H1 (cell line): ENCODE measurements at regions not wholly inside any gene's neighbourhood (a gene's known extent, or its start where the extent isn't known, plus 50 kb on each side); places are given as distances from the start of the nearest gene placed in this dataset.

Experiments
- CTCF ChIA-PET: fragments of 300-600 bp; sonication (Branson Sonifier 250); formaldehyde crosslinking; loops from one replicate; lab custom pipeline; 2021; ENCODE audit not compliant: partially characterized antibody; lab: Charles Lee
- POLR2A ChIA-PET: fragments of 300-600 bp; sonication (Branson Sonifier 250); formaldehyde crosslinking; loops from one replicate; lab custom pipeline; 2021; ENCODE audit warnings: inconsistent platforms; ENCODE audit not compliant: partially characterized antibody; lab: Charles Lee
- DNase-seq, 2 experiments: peaks; one replicate each; pipeline versions ENCODE4 v3.0.0 to v3.0.0-alpha.2; 2010 to 2022; ENCODE audit warnings: low spot score in 2 of 2, low read depth in 1 of 2, mixed read lengths in 1 of 2
- FAIRE-seq: peaks from 2 replicates; lab custom pipeline; 2011; peaks lifted over from hg19 to GRCh38; lab: Jason Lieb, UNC
- H2AFZ ChIP-seq: 2 replicates; pipeline ENCODE4 v1.8.1; 2012; ENCODE audit warnings: low read length, inconsistent platforms
- H2AK5ac ChIP-seq: 2 replicates; pipeline ENCODE4 v1.6.1; 2013; ENCODE audit warnings: low read depth, low read length
- H2BK120ac ChIP-seq: replicated peaks from 2 replicates; pipeline ENCODE3; 2013; ENCODE audit warnings: low read depth, low read length, inconsistent platforms
- H2BK12ac ChIP-seq: 2 replicates; pipeline ENCODE4 v1.6.1; 2013; ENCODE audit warnings: low read depth, low read length
- H2BK15ac ChIP-seq: 2 replicates; pipeline ENCODE4 v1.6.1; 2013; ENCODE audit warnings: low read length
- H2BK20ac ChIP-seq: 2 replicates; pipeline ENCODE4 v1.6.1; 2013; ENCODE audit warnings: low read length
- H2BK5ac ChIP-seq: 2 replicates; pipeline ENCODE4 v1.6.1; 2013; ENCODE audit warnings: low read depth, low read length
- H3K14ac ChIP-seq: 2 replicates; pipeline ENCODE4 v1.6.1; 2013; ENCODE audit warnings: inconsistent platforms; ENCODE audit not compliant: insufficient read length
- H3K18ac ChIP-seq: 2 replicates; pipeline ENCODE4 v1.6.1; 2013; ENCODE audit warnings: low read length; ENCODE audit errors: extremely low read depth
- H3K23ac ChIP-seq: 2 replicates; pipeline ENCODE4 v1.6.1; 2013; ENCODE audit warnings: inconsistent platforms; ENCODE audit not compliant: insufficient read length
- H3K23me2 ChIP-seq: 2 replicates; pipeline ENCODE4 v1.6.1; 2013; ENCODE audit warnings: low read depth, low read length
- H3K27ac ChIP-seq: 2 replicates; pipeline ENCODE4 v1.6.1; 2011; ENCODE audit warnings: low read depth, low read length, inconsistent platforms
- H3K27me3 ChIP-seq, 4 experiments: replicated peaks in 1 of 4; 1 replicate in 1 of 4; 2 replicates in 3 of 4; pipeline versions ENCODE4 v1.6.1 to v1.8.1; 2011 to 2013; ENCODE audit warnings: low read length in 3 of 4, mild to moderate bottlenecking in 3 of 4, inconsistent platforms in 2 of 4, mixed read lengths in 2 of 4, moderate library complexity in 1 of 4; ENCODE audit not compliant: control insufficient read depth in 3 of 4, insufficient read depth in 3 of 4; ENCODE audit errors: extremely low read depth in 1 of 4
- H3K36me3 ChIP-seq, 4 experiments: 2 replicates each; pipeline versions ENCODE4 v1.6.1 to v1.8.1; 2011 to 2013; ENCODE audit warnings: mild to moderate bottlenecking in 4 of 4, low read length in 3 of 4, moderate library complexity in 2 of 4, control low read depth in 1 of 4, inconsistent platforms in 1 of 4; ENCODE audit not compliant: insufficient read depth in 4 of 4, control insufficient read depth in 2 of 4
- H3K4ac ChIP-seq: replicated peaks from 2 replicates; pipeline ENCODE3; 2013; ENCODE audit warnings: low read length, low read depth, mixed read lengths, inconsistent platforms; ENCODE audit not compliant: insufficient read length
- H3K4me1 ChIP-seq, 4 experiments: replicated peaks in 1 of 4; 1 replicate in 1 of 4; 2 replicates in 3 of 4; pipeline versions ENCODE4 v1.6.1 to v1.8.1; 2011 to 2013; ENCODE audit warnings: low read length in 3 of 4, inconsistent platforms in 2 of 4, mixed read lengths in 1 of 4; ENCODE audit not compliant: insufficient read depth in 4 of 4, control insufficient read depth in 3 of 4
- H3K4me2 ChIP-seq, 2 experiments: 2 replicates each; pipeline versions ENCODE4 v1.6.1 to v1.8.1; 2011 to 2013; ENCODE audit warnings: low read depth in 2 of 2, low read length in 2 of 2, control low read depth in 1 of 2, inconsistent platforms in 1 of 2, mild to moderate bottlenecking in 1 of 2; ENCODE audit not compliant: insufficient read depth in 1 of 2
- H3K4me3 ChIP-seq, 4 experiments: fragments of 200-600, 300-600 bp in 1 of 4; sonication (generic), shearing (Covaris generic), sonication (Bioruptor Twin) in 1 of 4; 2 replicates each; pipeline versions ENCODE4 v1.5.1 to v1.8.1; 2011 to 2016; ENCODE audit warnings: low read length in 4 of 4, low read depth in 3 of 4, control low read depth in 2 of 4, inconsistent platforms in 2 of 4, mild to moderate bottlenecking in 2 of 4, mixed read lengths in 1 of 4, moderate library complexity in 1 of 4; ENCODE audit not compliant: insufficient read depth in 2 of 4; ENCODE audit errors: extremely low read depth in 1 of 4
- H3K56ac ChIP-seq: replicated peaks from 2 replicates; pipeline ENCODE3; 2013; ENCODE audit warnings: low read depth, mild to moderate bottlenecking, mixed read lengths, low read length, inconsistent platforms; ENCODE audit not compliant: insufficient read length
- H3K79me1 ChIP-seq: 2 replicates; pipeline ENCODE4 v1.6.1; 2013; ENCODE audit warnings: low read depth, low read length, control low read depth
- H3K79me2 ChIP-seq, 2 experiments: 2 replicates each; pipeline versions ENCODE4 v1.6.1 to v1.8.1; 2012 to 2013; ENCODE audit warnings: low read length in 2 of 2, mild to moderate bottlenecking in 2 of 2, inconsistent platforms in 1 of 2; ENCODE audit not compliant: insufficient read depth in 2 of 2, control insufficient read depth in 1 of 2
- H3K9ac ChIP-seq, 4 experiments: replicated peaks in 1 of 4; 1 replicate in 1 of 4; 2 replicates in 3 of 4; pipeline versions ENCODE4 v1.6.1 to v1.8.1; 2011 to 2013; ENCODE audit warnings: low read depth in 3 of 4, low read length in 3 of 4, control low read depth in 2 of 4, mild to moderate bottlenecking in 2 of 4, moderate library complexity in 2 of 4, inconsistent platforms in 1 of 4; ENCODE audit errors: extremely low read depth in 1 of 4
- H3K9me3 ChIP-seq, 2 experiments: 2 replicates each; pipeline versions ENCODE4 v1.6.1 to v1.8.1; 2012 to 2013; ENCODE audit warnings: mild to moderate bottlenecking in 2 of 2, moderate library complexity in 2 of 2, control low read depth in 1 of 2, inconsistent platforms in 1 of 2, low read depth in 1 of 2, low read length in 1 of 2, mixed read lengths in 1 of 2; ENCODE audit not compliant: insufficient read depth in 2 of 2
- H4K20me1 ChIP-seq, 2 experiments: replicated peaks in 1 of 2; 2 replicates each; pipeline versions ENCODE3 to v1.8.1; 2011 to 2013; ENCODE audit warnings: inconsistent platforms in 2 of 2, low read length in 2 of 2, mild to moderate bottlenecking in 1 of 2; ENCODE audit not compliant: insufficient read depth in 2 of 2, control insufficient read depth in 1 of 2
- H4K5ac ChIP-seq: 2 replicates; pipeline ENCODE4 v1.6.1; 2013; ENCODE audit warnings: low read length, low read depth, mixed read lengths, inconsistent platforms; ENCODE audit not compliant: insufficient read length
- H4K8ac ChIP-seq: 2 replicates; pipeline ENCODE4 v1.8.0; 2013; ENCODE audit warnings: mild to moderate bottlenecking, moderate library complexity, low read length, inconsistent platforms; ENCODE audit not compliant: insufficient read depth; ENCODE audit errors: extremely low read depth
- H4K91ac ChIP-seq: replicated peaks from 2 replicates; pipeline ENCODE3; 2013; ENCODE audit warnings: low read length, mixed read lengths, inconsistent platforms; ENCODE audit not compliant: insufficient read length
- TAF1 ChIP-seq: IDR thresholded peaks from 2 replicates; pipeline ENCODE4 v1.6.1; 2011; ENCODE audit warnings: mild to moderate bottlenecking, low read depth, low read length
- TBP ChIP-seq: IDR thresholded peaks from 2 replicates; pipeline ENCODE4 v1.6.1; 2011; ENCODE audit warnings: low read depth, low read length, improper control_type of control experiment
- WGBS, 2 experiments: shearing (Covaris generic) in 1 of 2; methylation state at CpG; one replicate each; pipeline versions ENCODE4 v1.1.6 to v1.1.7; 2013 to 2015; ENCODE audit warnings: low lambda C conversion rate in 2 of 2, mixed read lengths in 2 of 2, inconsistent platforms in 1 of 2, low coverage in 1 of 2, missing lambda C conversion rate in 1 of 2; ENCODE audit not compliant: insufficient replicate concordance in 2 of 2, insufficient coverage in 1 of 2, insufficient read length in 1 of 2; ENCODE audit errors: extremely low coverage in 1 of 2, missing lambda C conversion rate in 1 of 2; 5-methylcytosine and 5-hydroxymethylcytosine counted together

DNA sequence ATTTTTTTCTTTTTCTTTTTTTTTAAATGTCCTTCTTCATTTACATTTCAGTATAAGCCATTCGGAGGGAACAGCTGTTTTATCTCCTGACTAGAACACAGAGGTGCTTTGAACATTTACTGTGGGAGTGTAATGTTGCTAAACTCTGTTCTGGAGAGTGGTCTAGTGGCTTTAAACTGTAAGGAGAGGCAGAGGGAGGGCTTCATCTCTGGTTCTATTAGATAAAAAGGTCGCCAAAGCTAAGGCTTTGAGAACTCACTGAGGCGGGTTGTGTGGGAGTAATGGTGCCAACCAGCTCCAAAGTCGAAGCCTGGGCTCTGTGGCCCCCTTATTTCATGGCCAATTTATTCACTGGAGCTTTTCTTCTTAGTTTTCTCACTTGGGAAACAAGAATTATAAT, 133.2 kb downstream of the ANXA2 start:
- Histone ChIP-seq H3K23me2 (no peaks in the 10 kb centered on the region), H3K4me3 (no peak overlapping the region), H2BK5ac (no peak overlapping the region), H3K79me2 (no peaks in the 10 kb centered on the region), H3K9ac (no peak overlapping the region), H3K79me1 (no peaks in the 10 kb centered on the region), H2AK5ac (no peak overlapping the region), H3K18ac (no peak overlapping the region), H2BK12ac (no peak overlapping the region), H3K23ac (no peak overlapping the region), H3K27me3 (0 out of 7 replicates have a peak, but pooled peaks cover 0 to 2% (median under 1%) of the 10 kb centered on the region in 4 experiments), H2BK120ac (no peak overlapping the region), H3K14ac (no peak overlapping the region), H3K27ac (no peak overlapping the region), H3K36me3 (no peaks in the 10 kb centered on the region), H4K8ac (no peak overlapping the region), H3K4ac (no peak overlapping the region), H3K56ac (no peak overlapping the region), H2AFZ (no peak overlapping the region), H4K5ac (no peak overlapping the region), H4K91ac (no peak overlapping the region), H2BK20ac (no peak overlapping the region), H3K9me3 (no peaks in the 10 kb centered on the region), H3K4me1 (no peaks in the 10 kb centered on the region), H2BK15ac (no peak overlapping the region), H3K4me2 (no peak overlapping the region), H4K20me1 (no peaks in the 10 kb centered on the region)
- CTCF ChIA-PET, result interaction anchor here (0.6 to 1.6 kb wide), 11 partner anchors 9 to 765 kb away, joined by 3 to 7 read pairs (median 3); no protein-coding TSS in a partner anchor
- POLR2A ChIA-PET, result interaction anchor here (0.7 to 1.0 kb wide), 2 partner anchors 17 to 20 kb away, joined by 3 to 4 read pairs; no protein-coding TSS in a partner anchor
- DNase-seq (no peak), FAIRE-seq (no peak)
- 86% methylated on average over 4 of the region's 4 CpGs; no CpG with 5 or more reads in 1 of the 2 experiments for WGBS, 2 experiments
- no peak for TF ChIP-seq TBP
- TF ChIP-seq TAF1, result no peak
